Progenitor cell of endocrine pancreas (in vitro differentiated cells): ENCODE measurements at regions not wholly inside any gene's neighbourhood (a gene's known extent, or its start where the extent isn't known, plus 50 kb on each side); places are given as distances from the start of the nearest gene placed in this dataset.

Source experiments
- DNase-seq: peaks from one replicate; pipeline ENCODE4 v3.0.0; 2021; ENCODE audit warnings: low spot score; ENCODE audit not compliant: unreplicated experiment
- H3K27ac Mint-ChIP-seq: 2 replicates; pipeline ENCODE4 v1.8.0; 2021; ENCODE audit warnings: mild to moderate bottlenecking, moderate library complexity, mixed read lengths
- H3K27me3 Mint-ChIP-seq: 2 replicates; pipeline ENCODE4 v1.8.0; 2021; ENCODE audit warnings: mixed read lengths
- H3K36me3 Mint-ChIP-seq: 2 replicates; pipeline ENCODE4 v1.8.0; 2022; ENCODE audit warnings: mixed read lengths; ENCODE audit not compliant: insufficient read depth
- H3K4me1 Mint-ChIP-seq: 2 replicates; pipeline ENCODE4 v1.8.0; 2021; ENCODE audit warnings: low read depth, mixed read lengths
- H3K4me3 Mint-ChIP-seq: 2 replicates; pipeline ENCODE4 v1.8.0; 2021; ENCODE audit warnings: low read depth, mild to moderate bottlenecking, moderate library complexity, mixed read lengths
- H3K9me3 Mint-ChIP-seq: 2 replicates; pipeline ENCODE4 v1.8.0; 2021; ENCODE audit warnings: low read depth, mixed read lengths
- TF ChIP-seq, protein P1 (sequence below): fragments of 200-600 bp; sonication (generic); IDR thresholded peaks from one replicate; pipeline ENCODE4 v1.5.0; 2021; ENCODE audit warnings: antibody characterized with exemption, mild to moderate bottlenecking; ENCODE audit not compliant: unreplicated experiment

- H3K9me3 Mint-ChIP-seq, result no peaks in the 10 kb centered on the region
- no peak overlapping the region for H3K27ac Mint-ChIP-seq
- peaks cover 18% of the 10 kb centered on the region for H3K27me3 Mint-ChIP-seq
- DNase-seq, result no peak
- TF ChIP-seq, protein P1, sequence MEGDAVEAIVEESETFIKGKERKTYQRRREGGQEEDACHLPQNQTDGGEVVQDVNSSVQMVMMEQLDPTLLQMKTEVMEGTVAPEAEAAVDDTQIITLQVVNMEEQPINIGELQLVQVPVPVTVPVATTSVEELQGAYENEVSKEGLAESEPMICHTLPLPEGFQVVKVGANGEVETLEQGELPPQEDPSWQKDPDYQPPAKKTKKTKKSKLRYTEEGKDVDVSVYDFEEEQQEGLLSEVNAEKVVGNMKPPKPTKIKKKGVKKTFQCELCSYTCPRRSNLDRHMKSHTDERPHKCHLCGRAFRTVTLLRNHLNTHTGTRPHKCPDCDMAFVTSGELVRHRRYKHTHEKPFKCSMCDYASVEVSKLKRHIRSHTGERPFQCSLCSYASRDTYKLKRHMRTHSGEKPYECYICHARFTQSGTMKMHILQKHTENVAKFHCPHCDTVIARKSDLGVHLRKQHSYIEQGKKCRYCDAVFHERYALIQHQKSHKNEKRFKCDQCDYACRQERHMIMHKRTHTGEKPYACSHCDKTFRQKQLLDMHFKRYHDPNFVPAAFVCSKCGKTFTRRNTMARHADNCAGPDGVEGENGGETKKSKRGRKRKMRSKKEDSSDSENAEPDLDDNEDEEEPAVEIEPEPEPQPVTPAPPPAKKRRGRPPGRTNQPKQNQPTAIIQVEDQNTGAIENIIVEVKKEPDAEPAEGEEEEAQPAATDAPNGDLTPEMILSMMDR, result no peak
- no peak overlapping the region for H3K4me3 Mint-ChIP-seq
- H3K36me3 Mint-ChIP-seq, result no peaks in the 10 kb centered on the region
- no peaks in the 10 kb centered on the region for H3K4me1 Mint-ChIP-seq
Observed at GRCh38 chr3:127389420-127389819, 101.6 kb upstream of the PRR20G start.

GRCh38 chr3:127388427-127388826, 100.6 kb upstream of the PRR20G start:
- Mint-ChIP-seq H3K4me3 (no peak overlapping the region), H3K36me3 (no peaks in the 10 kb centered on the region), H3K27me3 (peaks cover 26% of the 10 kb centered on the region), H3K4me1 (no peaks in the 10 kb centered on the region), H3K27ac (no peak overlapping the region), H3K9me3 (no peaks in the 10 kb centered on the region)
- DNase-seq, result no peak
- TF ChIP-seq, protein P1, result no peak

DNA sequence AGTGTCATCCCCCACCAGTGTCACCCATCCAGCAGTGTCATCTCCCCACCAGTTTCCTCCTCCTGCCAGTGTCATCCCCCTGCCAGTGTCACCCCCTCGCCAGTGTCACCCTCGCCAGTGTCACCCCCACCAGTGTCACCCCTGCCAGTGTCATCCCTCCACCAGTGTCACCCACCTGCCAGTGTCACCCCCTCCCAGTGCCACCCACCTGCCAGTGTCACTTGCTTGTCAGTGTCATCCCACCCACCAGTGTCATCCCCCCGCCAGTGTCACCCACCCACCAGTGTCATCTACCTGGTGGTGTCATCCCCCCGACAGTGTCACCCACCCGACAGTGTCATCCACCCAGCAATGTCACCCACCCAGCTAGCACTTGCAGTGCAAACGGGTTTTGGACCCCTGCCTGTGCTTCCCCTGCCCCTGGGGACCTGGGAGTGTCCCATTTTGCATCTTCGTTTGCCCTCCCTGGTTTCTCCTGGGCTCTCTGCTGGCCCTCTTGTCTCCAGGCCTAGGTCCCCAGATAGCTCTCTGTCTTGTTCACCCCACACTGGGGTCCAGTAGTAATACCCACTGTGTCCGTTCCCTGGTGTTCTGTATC, 99.8 kb upstream of the PRR20G start:
- Mint-ChIP-seq H3K4me1 (no peaks in the 10 kb centered on the region), H3K36me3 (no peaks in the 10 kb centered on the region), H3K9me3 (no peaks in the 10 kb centered on the region), H3K4me3 (no peak overlapping the region), H3K27me3 (peaks cover 26% of the 10 kb centered on the region), H3K27ac (no peak overlapping the region)
- TF ChIP-seq, protein P1, result no peak
- no peak for DNase-seq

GRCh38 chr3:127387119-127387518, 99.3 kb upstream of the PRR20G start:
- no peak for DNase-seq
- peaks cover 21% of the 10 kb centered on the region for H3K27me3 Mint-ChIP-seq
- H3K27ac Mint-ChIP-seq, result no peak overlapping the region

GRCh38 chr3:127386490-127386889, 98.6 kb upstream of the PRR20G start:
- Mint-ChIP-seq H3K27me3 (peaks cover 23% of the 10 kb centered on the region), H3K4me3 (no peak overlapping the region), H3K36me3 (no peaks in the 10 kb centered on the region), H3K4me1 (no peaks in the 10 kb centered on the region), H3K27ac (no peak overlapping the region), H3K9me3 (peaks cover 3% of the 10 kb centered on the region)
- no peak for DNase-seq
- TF ChIP-seq, protein P1, result no peak

More at GRCh38 chr3:127387119-127387518, 99.3 kb upstream of the PRR20G start:
- Mint-ChIP-seq H3K4me1 (no peaks in the 10 kb centered on the region), H3K4me3 (no peak overlapping the region), H3K36me3 (no peaks in the 10 kb centered on the region), H3K9me3 (peaks cover under 1% of the 10 kb centered on the region)
- TF ChIP-seq, protein P1, result no peak
